Esophagus squamous epithelium (tissue), 5 donors: ENCODE measurements at regions not wholly inside any gene's neighbourhood (a gene's known extent, or its start where the extent isn't known, plus 50 kb on each side); places are given as distances from the start of the nearest gene placed in this dataset.
"Not testable (repeated sequence)": the region's sequence is repeated elsewhere in the genome, so short reads cannot be mapped to it uniquely, and the experiment has no call there.

Experiments
- DNase-seq: peaks from one replicate; lab custom pipeline; 2025; lab: John Stamatoyannopoulos, UW
- H3K27ac ChIP-seq, 4 donors: fragments of 200-600 bp; sonication (generic); one replicate each; pipeline ENCODE4 v1.5.1; 2016 to 2019; ENCODE audit warnings: mild to moderate bottlenecking in 1 of 4
- H3K27me3 ChIP-seq, 4 donors: fragments of 200-600 bp; sonication (generic); 1 replicate in 3 of 4; 2 replicates in 1 of 4; pipeline versions ENCODE4 v1.5.1 to v1.6.0; 2017 to 2021; ENCODE audit warnings: antibody characterized with exemption in 1 of 4
- H3K36me3 ChIP-seq, 3 donors: fragments of 200-600 bp; sonication (generic); one replicate each; pipeline ENCODE4 v1.5.1; 2016 to 2019
- H3K4me1 ChIP-seq, 3 donors: fragments of 200-600 bp; sonication (generic); one replicate each; pipeline ENCODE4 v1.5.1; 2017 to 2019
- H3K4me3 ChIP-seq, 4 donors: fragments of 200-600 bp; sonication (generic); 1 replicate in 3 of 4; 2 replicates in 1 of 4; pipeline ENCODE4 v1.5.1; 2016 to 2019; ENCODE audit warnings: mild to moderate bottlenecking in 2 of 4, moderate library complexity in 1 of 4
- H3K9me3 ChIP-seq, 3 donors: fragments of 200-600 bp; sonication (generic); one replicate each; pipeline ENCODE4 v1.5.1; 2016 to 2019
- CTCF ChIP-seq, 6 experiments: fragments of 450-650 bp in 4 of 6; fragments of 200-600 bp in 2 of 6; sonication (generic) in 2 of 6; IDR thresholded peaks; one replicate each; pipeline ENCODE4 v1.5.1; 2016 to 2019; ENCODE audit warnings: antibody characterized with exemption in 6 of 6, mild to moderate bottlenecking in 4 of 6, moderate library complexity in 4 of 6
- POLR2A ChIP-seq, 4 donors: fragments of 450-650 bp; IDR thresholded peaks; one replicate each; pipeline ENCODE4 v1.6.1; 2017; ENCODE audit warnings: antibody characterized with exemption in 4 of 4, mild to moderate bottlenecking in 4 of 4, moderate library complexity in 3 of 4
- WGBS, 2 donors: methylation state at CpG; one replicate each; pipeline ENCODE4 v1.1.5; 2018; 5-methylcytosine and 5-hydroxymethylcytosine counted together
- intact Hi-C: fragments of 100-400 bp; cut with DNase I; formaldehyde crosslinking; loops from one replicate; pipeline ENCODE4 v1.15.0; 2022
- donor health status: DM: yes; HTN: yes; CAD: no.

GRCh38 chr5:82984786-82985735, 92.1 kb downstream of the TMEM167A start:
- no peak for DNase-seq
- WGBS, 2 donors, result 36 to 50% methylated on average over 10 of the region's 10 CpGs
- no peak for TF ChIP-seq POLR2A (IDR thresholded peaks at IDR 0.05)
- TF ChIP-seq CTCF (IDR thresholded peaks at IDR 0.05), result no peak
- intact Hi-C loops, result no loop called here
- H3K4me3 ChIP-seq, result no peak overlapping the region
- H3K27me3 ChIP-seq, result no peaks in the 10 kb centered on the region
- no peaks in the 10 kb centered on the region for H3K4me1 ChIP-seq
- no peaks in the 10 kb centered on the region for H3K9me3 ChIP-seq
- H3K27ac ChIP-seq, result no peak overlapping the region
- H3K36me3 ChIP-seq, result no peaks in the 10 kb centered on the region

DNA sequence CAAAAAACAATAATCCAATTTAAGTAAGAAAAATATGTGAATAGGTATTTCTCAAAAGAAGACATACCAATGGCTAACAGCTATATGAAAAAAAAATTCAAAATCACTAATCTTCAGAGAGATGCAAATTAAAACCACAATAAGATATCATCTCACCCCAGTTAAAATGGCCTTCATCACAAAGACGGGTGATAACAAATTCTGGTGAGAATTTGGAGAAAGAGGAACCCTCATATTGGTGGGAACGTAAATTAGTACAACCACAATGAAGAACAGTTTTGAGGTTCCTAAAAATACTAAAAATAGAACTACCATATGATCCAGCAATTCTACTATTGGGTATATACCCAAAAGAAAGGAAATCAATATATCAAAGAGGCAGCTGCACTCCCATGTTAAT, 94.3 kb downstream of the TMEM167A start:
- Histone ChIP-seq H3K4me1 (no peaks in the 10 kb centered on the region), H3K4me3 (no peak overlapping the region), H3K9me3 (no peaks in the 10 kb centered on the region), H3K27me3 (no peaks in the 10 kb centered on the region), H3K36me3 (no peaks in the 10 kb centered on the region), H3K27ac (no peak overlapping the region)
- 59 to 70% methylated on average over 2 of the region's 2 CpGs for WGBS, 2 donors
- TF ChIP-seq POLR2A (IDR thresholded peaks at IDR 0.05) (no peak), CTCF (IDR thresholded peaks at IDR 0.05) (no peak)
- no peak for DNase-seq
- intact Hi-C loops, result no loop called here

GRCh38 chr5:82976887-82977286, 100.3 kb downstream of the TMEM167A start:
- intact Hi-C loops, H3K36me3 ChIP-seq: not testable (repeated sequence)

GRCh38 chr5:82975812-82976211, 101.4 kb downstream of the TMEM167A start:
- Histone ChIP-seq H3K27ac (no peak overlapping the region), H3K4me1 (no peaks in the 10 kb centered on the region), H3K4me3 (no peak overlapping the region), H3K36me3 (no peaks in the 10 kb centered on the region), H3K9me3 (peaks cover 0 to 25% (median 19%) of the 10 kb centered on the region in 3 donors), H3K27me3 (no peaks in the 10 kb centered on the region)
- DNase-seq, result no peak
- TF ChIP-seq POLR2A (IDR thresholded peaks at IDR 0.05) (no peak), CTCF (IDR thresholded peaks at IDR 0.05) (no peak)
- 54% methylated on average over 5 of the region's 5 CpGs for WGBS, 2 donors
- intact Hi-C loops, result no loop called here

More at GRCh38 chr5:82976887-82977286, 100.3 kb downstream of the TMEM167A start:
- peaks cover 0 to 25% (median 19%) of the 10 kb centered on the region in 3 donors for H3K9me3 ChIP-seq
- H3K27ac ChIP-seq, H3K27me3 ChIP-seq, H3K4me3 ChIP-seq, H3K4me1 ChIP-seq, DNase-seq: not testable (repeated sequence)

GRCh38 chr5:82975396-82975795, 101.8 kb downstream of the TMEM167A start:
- H3K9me3 ChIP-seq, result peaks cover 0 to 25% (median 19%) of the 10 kb centered on the region in 3 donors
- H3K36me3 ChIP-seq, result no peaks in the 10 kb centered on the region
- intact Hi-C loops, result no loop called here
- TF ChIP-seq POLR2A (IDR thresholded peaks at IDR 0.05), result no peak
- no peak for TF ChIP-seq CTCF (IDR thresholded peaks at IDR 0.05)
- no peak for DNase-seq
- no peak overlapping the region for H3K4me3 ChIP-seq
- no peak overlapping the region for H3K27ac ChIP-seq
- H3K27me3 ChIP-seq, result no peaks in the 10 kb centered on the region
- H3K4me1 ChIP-seq, result no peaks in the 10 kb centered on the region
- 57 to 93% methylated on average over 5 to 7 of the region's 9 CpGs for WGBS, 2 donors

DNA sequence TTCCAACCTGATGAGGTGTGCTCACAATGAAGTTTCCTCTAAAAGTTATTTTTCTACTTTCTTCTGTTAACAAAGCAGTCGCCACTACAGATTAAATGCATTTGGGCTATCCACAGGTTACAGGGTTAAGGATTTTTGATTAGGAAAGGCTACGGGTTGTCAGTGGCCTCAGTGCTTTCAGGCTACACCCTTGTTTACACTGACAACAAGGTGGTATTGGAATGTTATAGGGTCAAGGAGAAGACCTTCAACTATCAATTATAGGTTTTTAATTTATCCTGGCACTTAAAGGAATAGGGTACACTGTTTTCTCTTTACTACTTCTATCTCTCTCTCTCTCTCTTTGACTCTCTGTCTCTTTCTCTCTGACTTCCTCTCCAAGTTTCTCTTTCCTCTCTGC, 102.8 kb downstream of the TMEM167A start:
- 75 to 78% methylated on average over 1 to 2 of the region's 2 CpGs for WGBS, 2 donors
- H3K4me1 ChIP-seq, H3K4me3 ChIP-seq, H3K27me3 ChIP-seq, DNase-seq, intact Hi-C loops, H3K27ac ChIP-seq, H3K36me3 ChIP-seq: not testable (repeated sequence)
- peaks cover 0 to 25% (median 19%) of the 10 kb centered on the region in 3 donors for H3K9me3 ChIP-seq
